ENCODE measurements at regions not wholly inside any gene's neighbourhood (a gene's known extent, or its start where the extent isn't known, plus 50 kb on each side); places are given as distances from the start of the nearest gene placed in this dataset.

DNA sequence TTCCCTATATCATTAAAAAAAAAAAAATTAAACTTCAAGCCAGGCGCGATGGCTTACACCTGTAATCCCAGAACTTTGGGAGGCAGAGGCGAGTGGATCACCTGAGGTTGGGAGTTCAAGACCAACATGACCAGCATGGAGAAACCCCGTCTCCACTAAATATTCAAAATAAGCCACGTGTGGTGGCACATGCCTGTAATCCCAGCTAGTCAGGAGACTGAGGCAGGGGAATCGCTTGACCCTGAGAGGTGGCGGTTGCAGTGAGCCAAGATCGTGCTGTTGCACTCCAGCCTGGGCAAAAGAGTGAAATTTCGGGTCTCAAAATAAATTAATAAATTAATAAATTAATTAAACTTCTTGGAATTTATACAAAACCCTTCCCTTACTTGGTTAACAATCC lies 358.6 kb upstream of the CDH9 start:
- no peak overlapping the region for H3K27ac ChIP-seq
- no peak overlapping the region for H3K4me3 ChIP-seq
- no peaks in the 10 kb centered on the region for H3K27me3 ChIP-seq
- DNase-seq (ENCODE audit: low read depth in 1 of 2, low spot score in 1 of 2), result no peak
- H3K36me3 ChIP-seq, result no peaks in the 10 kb centered on the region
- H3K4me1 ChIP-seq (ENCODE audit: low read depth), result no peaks in the 10 kb centered on the region
- no peaks in the 10 kb centered on the region for H3K9me3 ChIP-seq (ENCODE audit: low read depth)
- TF ChIP-seq, protein P1, sequence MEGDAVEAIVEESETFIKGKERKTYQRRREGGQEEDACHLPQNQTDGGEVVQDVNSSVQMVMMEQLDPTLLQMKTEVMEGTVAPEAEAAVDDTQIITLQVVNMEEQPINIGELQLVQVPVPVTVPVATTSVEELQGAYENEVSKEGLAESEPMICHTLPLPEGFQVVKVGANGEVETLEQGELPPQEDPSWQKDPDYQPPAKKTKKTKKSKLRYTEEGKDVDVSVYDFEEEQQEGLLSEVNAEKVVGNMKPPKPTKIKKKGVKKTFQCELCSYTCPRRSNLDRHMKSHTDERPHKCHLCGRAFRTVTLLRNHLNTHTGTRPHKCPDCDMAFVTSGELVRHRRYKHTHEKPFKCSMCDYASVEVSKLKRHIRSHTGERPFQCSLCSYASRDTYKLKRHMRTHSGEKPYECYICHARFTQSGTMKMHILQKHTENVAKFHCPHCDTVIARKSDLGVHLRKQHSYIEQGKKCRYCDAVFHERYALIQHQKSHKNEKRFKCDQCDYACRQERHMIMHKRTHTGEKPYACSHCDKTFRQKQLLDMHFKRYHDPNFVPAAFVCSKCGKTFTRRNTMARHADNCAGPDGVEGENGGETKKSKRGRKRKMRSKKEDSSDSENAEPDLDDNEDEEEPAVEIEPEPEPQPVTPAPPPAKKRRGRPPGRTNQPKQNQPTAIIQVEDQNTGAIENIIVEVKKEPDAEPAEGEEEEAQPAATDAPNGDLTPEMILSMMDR (IDR thresholded peaks at IDR 0.05; ENCODE audit: low read depth, low read length), result no peak

DNA sequence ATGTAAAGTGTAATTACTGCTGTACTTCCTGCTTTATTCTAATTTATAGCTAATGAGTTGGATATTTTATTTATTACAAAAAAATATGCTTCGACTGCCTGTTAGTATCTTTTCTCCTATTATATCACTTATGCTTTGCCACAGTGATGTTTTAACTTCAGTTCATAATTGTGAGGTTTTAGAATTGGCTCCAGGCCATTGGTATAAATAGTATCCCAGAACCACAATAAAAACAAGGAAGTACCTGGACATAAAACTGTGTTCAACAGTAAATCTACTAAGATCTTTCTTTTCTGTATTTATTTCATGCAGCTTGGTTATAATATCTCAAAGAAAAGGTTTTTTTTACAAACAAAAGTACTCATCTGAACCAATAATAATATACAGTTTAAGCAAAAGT lies 354.3 kb upstream of the CDH9 start:
- TF ChIP-seq, protein P1 (IDR thresholded peaks at IDR 0.05; ENCODE audit: low read depth, low read length), result no peak
- Histone ChIP-seq H3K36me3 (no peaks in the 10 kb centered on the region), H3K9me3 (ENCODE audit: low read depth) (no peaks in the 10 kb centered on the region), H3K27ac (no peak overlapping the region), H3K27me3 (no peaks in the 10 kb centered on the region), H3K4me3 (no peak overlapping the region), H3K4me1 (ENCODE audit: low read depth) (no peaks in the 10 kb centered on the region)
- DNase-seq (ENCODE audit: low read depth in 1 of 2, low spot score in 1 of 2), result no peak

DNA sequence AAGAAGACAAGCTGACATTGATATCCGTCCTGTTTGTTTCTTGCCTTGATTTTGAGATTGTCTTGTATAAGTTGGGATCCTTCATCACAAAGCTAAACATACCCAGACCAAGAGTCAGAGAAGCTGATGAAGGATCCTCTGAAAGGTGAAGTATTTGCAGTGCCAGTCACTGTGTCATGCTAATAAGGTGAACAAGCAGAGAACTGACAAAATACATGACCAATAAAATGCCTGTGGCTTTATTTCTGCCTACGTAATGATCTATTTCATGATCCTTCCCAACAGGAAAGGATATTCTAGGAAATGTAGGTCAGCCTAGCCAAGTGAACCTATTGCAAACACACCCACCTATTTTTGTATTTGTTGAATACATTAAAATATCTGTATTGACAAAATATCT lies 351.3 kb upstream of the CDH9 start:
- no peaks in the 10 kb centered on the region for H3K9me3 ChIP-seq (ENCODE audit: low read depth)
- no peak for DNase-seq (ENCODE audit: low read depth in 1 of 2, low spot score in 1 of 2)
- TF ChIP-seq, protein P1 (IDR thresholded peaks at IDR 0.05; ENCODE audit: low read depth, low read length), result no peak
- H3K27ac ChIP-seq, result no peak overlapping the region
- no peak overlapping the region for H3K4me3 ChIP-seq
- H3K27me3 ChIP-seq, result no peaks in the 10 kb centered on the region
- no peaks in the 10 kb centered on the region for H3K36me3 ChIP-seq
- H3K4me1 ChIP-seq (ENCODE audit: low read depth), result no peaks in the 10 kb centered on the region

DNA sequence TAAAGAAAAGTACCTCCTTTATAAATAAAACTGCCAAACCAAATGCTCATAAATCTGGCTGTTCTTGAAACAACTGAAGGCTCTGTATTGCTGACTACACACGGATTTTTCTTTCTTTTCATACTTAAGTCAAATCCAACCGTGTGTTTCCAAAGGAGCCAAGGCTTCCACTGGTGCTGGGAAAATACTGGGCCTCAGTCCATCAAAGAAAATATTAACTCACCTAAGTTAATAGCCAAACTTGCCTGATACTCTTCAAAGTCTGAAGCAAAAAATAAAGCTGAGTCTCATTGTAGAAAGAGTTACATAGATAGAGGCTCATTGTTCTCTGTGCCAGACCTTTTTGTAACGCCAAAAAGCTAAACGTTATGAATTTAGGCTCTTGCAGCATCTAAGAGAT lies 350.4 kb upstream of the CDH9 start:
- H3K9me3 ChIP-seq (ENCODE audit: low read depth), result no peaks in the 10 kb centered on the region
- no peak for DNase-seq (ENCODE audit: low read depth in 1 of 2, low spot score in 1 of 2)
- no peaks in the 10 kb centered on the region for H3K36me3 ChIP-seq
- no peaks in the 10 kb centered on the region for H3K4me1 ChIP-seq (ENCODE audit: low read depth)
- H3K4me3 ChIP-seq, result no peak overlapping the region
- H3K27me3 ChIP-seq, result no peaks in the 10 kb centered on the region
- no peak overlapping the region for H3K27ac ChIP-seq
- TF ChIP-seq, protein P1 (IDR thresholded peaks at IDR 0.05; ENCODE audit: low read depth, low read length), result no peak

DNA sequence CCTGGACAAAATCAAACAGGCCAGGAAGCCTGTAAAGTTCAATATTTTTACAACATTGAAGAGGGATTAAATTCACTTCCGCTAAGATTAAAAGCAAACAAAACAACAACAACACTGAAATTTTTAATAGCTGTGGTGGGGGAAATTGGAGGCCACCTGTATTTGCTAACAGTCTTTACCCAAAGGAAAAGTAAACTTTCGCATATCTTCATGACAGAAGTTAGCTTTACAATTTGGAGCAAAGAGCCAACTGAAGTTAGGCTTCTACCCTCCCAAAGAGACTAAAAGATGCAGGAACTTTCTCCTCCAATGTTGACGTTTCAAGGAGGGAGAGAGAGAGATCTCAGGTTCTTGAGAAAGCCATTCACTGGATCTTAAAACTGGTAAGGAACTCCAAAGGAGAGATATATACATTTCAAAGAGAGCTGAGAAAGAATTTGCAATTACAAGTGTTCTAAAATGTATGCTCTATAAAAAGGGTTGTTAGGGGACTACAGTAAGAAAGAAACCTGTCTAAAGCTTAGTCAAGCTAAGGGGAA lies 349.2 kb upstream of the CDH9 start:
- no peak for DNase-seq (ENCODE audit: low read depth in 1 of 2, low spot score in 1 of 2)
- Histone ChIP-seq H3K9me3 (ENCODE audit: low read depth) (no peaks in the 10 kb centered on the region), H3K4me3 (no peak overlapping the region), H3K4me1 (ENCODE audit: low read depth) (no peaks in the 10 kb centered on the region), H3K36me3 (no peaks in the 10 kb centered on the region), H3K27me3 (no peaks in the 10 kb centered on the region), H3K27ac (no peak overlapping the region)
- TF ChIP-seq, protein P1 (IDR thresholded peaks at IDR 0.05; ENCODE audit: low read depth, low read length), result no peak

DNA sequence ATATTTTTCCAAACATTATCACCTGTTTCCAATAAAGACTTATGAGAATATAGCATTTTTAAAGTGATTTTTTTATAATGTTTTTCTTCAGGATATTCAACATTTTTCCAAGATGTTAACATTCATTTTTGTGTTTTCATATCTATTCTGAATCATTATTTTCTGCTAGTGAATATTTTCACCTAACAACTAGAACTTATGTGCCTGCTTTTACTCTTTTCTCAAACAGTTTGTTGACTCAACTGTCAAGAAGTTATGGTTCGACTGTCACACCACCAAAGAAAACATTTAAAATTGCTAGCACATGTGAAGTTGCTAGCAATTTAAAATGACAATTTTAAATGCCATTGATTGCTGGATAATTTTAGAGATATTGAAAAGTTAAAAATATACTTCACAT lies 343.3 kb upstream of the CDH9 start:
- Histone ChIP-seq H3K27me3 (no peaks in the 10 kb centered on the region), H3K27ac (no peak overlapping the region), H3K9me3 (ENCODE audit: low read depth) (no peaks in the 10 kb centered on the region), H3K4me3 (no peak overlapping the region), H3K36me3 (no peaks in the 10 kb centered on the region), H3K4me1 (ENCODE audit: low read depth) (no peaks in the 10 kb centered on the region)
- TF ChIP-seq, protein P1 (IDR thresholded peaks at IDR 0.05; ENCODE audit: low read depth, low read length), result no peak
- DNase-seq (ENCODE audit: low read depth in 1 of 2, low spot score in 1 of 2), result no peak

All from cardiac muscle cell (in vitro differentiated cells and primary cell).